GM12878 (cell line): ENCODE measurements at regions not wholly inside any gene's neighbourhood (a gene's known extent, or its start where the extent isn't known, plus 50 kb on each side); places are given as distances from the start of the nearest gene placed in this dataset.

Experiments used
- ATAC-seq: fragments of 200-7000 bp; cut with Tn5 transposase; 3 replicates; pipeline ENCODE4 v1.9.1; 2020; ENCODE audit warnings: mild to moderate bottlenecking, moderate library complexity
- BruUV-seq: library from RNA; stranded (reverse); fragments of 400-500 nt; replicated peaks from 2 replicates; lab custom pipeline; 2021; lab: Mats Ljungman, UMichigan
- CTCF ChIA-PET: fragments of 300-600 bp; sonication (Branson Sonifier 250); formaldehyde crosslinking; extraction: SDS; loops from one replicate; lab custom pipeline; 2021; ENCODE audit warnings: inconsistent platforms; lab: Yijun Ruan, JAX
- POLR2A ChIA-PET: fragments of 350-600 bp; formaldehyde crosslinking; extraction: SDS; loops from one replicate; lab custom pipeline; 2021; ENCODE audit warnings: inconsistent platforms; lab: Charles Lee
- RAD21 ChIA-PET: fragments of 300-600 bp; sonication (Branson Sonifier 250); formaldehyde crosslinking; loops from one replicate; lab custom pipeline; 2023; ENCODE audit warnings: antibody characterized with exemption; ENCODE audit not compliant: unreplicated experiment; lab: Charles Lee
- SMC1A ChIA-PET: fragments of 300-600 bp; sonication (Branson Sonifier 250); formaldehyde crosslinking; loops from one replicate; lab custom pipeline; 2023; ENCODE audit not compliant: unreplicated experiment, uncharacterized antibody; lab: Charles Lee
- DNase-seq: peaks from one replicate; pipeline ENCODE4 v3.0.0-alpha.2; 2011; ENCODE audit warnings: low read depth, low spot score
- FAIRE-seq: peaks from 3 replicates; lab custom pipeline; 2011; peaks lifted over from hg19 to GRCh38; lab: Jason Lieb, UNC
- H2AFZ ChIP-seq: 2 replicates; pipeline ENCODE4 v1.6.0; 2011; ENCODE audit warnings: low read depth, low read length, control low read depth; ENCODE audit not compliant: control insufficient read depth
- H3K27ac ChIP-seq: 2 replicates; pipeline ENCODE4 v1.5.1; 2011; ENCODE audit warnings: control low read depth; ENCODE audit not compliant: control insufficient read depth, insufficient read depth
- H3K27me3 ChIP-seq, 2 experiments: replicated peaks in 1 of 2; 2 replicates each; pipeline versions ENCODE4 v1.6.0 to v1.6.1; 2011; ENCODE audit warnings: low read length in 1 of 2; ENCODE audit not compliant: control insufficient read depth in 2 of 2, insufficient read depth in 2 of 2
- H3K36me3 ChIP-seq, 2 experiments: 2 replicates each; pipeline ENCODE4 v1.5.1; 2011; ENCODE audit warnings: low read length in 1 of 2; ENCODE audit not compliant: control insufficient read depth in 2 of 2, insufficient read depth in 2 of 2
- H3K4me1 ChIP-seq: 2 replicates; pipeline ENCODE4 v1.6.1; 2011; ENCODE audit warnings: mild to moderate bottlenecking, low read length, moderate library complexity, mixed read lengths; ENCODE audit not compliant: control insufficient read depth, insufficient read depth
- H3K4me2 ChIP-seq: 2 replicates; pipeline ENCODE4 v1.6.0; 2011; ENCODE audit warnings: control low read depth; ENCODE audit not compliant: control insufficient read depth, insufficient read depth
- H3K4me3 ChIP-seq: fragments of 200-600 bp; sonication (generic); 2 replicates; pipeline ENCODE4 v1.5.1; 2016
- H3K79me2 ChIP-seq: 2 replicates; pipeline ENCODE4 v1.6.0; 2011; ENCODE audit warnings: low read length; ENCODE audit not compliant: control insufficient read depth, insufficient read depth
- H3K9ac ChIP-seq: 2 replicates; pipeline ENCODE4 v1.8.0; 2011; ENCODE audit warnings: low read length, control low read depth, mixed read lengths; ENCODE audit not compliant: control insufficient read depth, insufficient read depth
- H3K9me3 ChIP-seq: replicated peaks from 3 replicates; pipeline ENCODE4 v1.5.1; 2011; ENCODE audit warnings: mild to moderate bottlenecking, low read length; ENCODE audit not compliant: control insufficient read depth, insufficient read depth
- H4K20me1 ChIP-seq: 2 replicates; pipeline ENCODE4 v1.6.0; 2011; ENCODE audit not compliant: control insufficient read depth, insufficient read depth
- BHLHE40 ChIP-seq, 2 experiments: fragments of 450-650 bp in 1 of 2; IDR thresholded peaks; 2 replicates each; pipeline ENCODE4 v1.6.1; 2011 to 2017; ENCODE audit warnings: low read depth in 2 of 2, borderline replicate concordance in 1 of 2, improper control_type of control experiment in 1 of 2, low read length in 1 of 2, mild to moderate bottlenecking in 1 of 2
- DPF2 ChIP-seq: fragments of 450-650 bp; IDR thresholded peaks from 2 replicates; pipeline ENCODE4 v1.6.1; 2017; ENCODE audit warnings: mild to moderate bottlenecking
- EP300 ChIP-seq, 2 experiments: fragments of 150-350 bp in 1 of 2; IDR thresholded peaks; 2 replicates each; pipeline ENCODE4 v1.6.1; 2011 to 2012; ENCODE audit warnings: low read depth in 2 of 2, low read length in 2 of 2, borderline replicate concordance in 1 of 2, improper control_type of control experiment in 1 of 2, inconsistent platforms in 1 of 2; ENCODE audit not compliant: control insufficient read depth in 1 of 2
- NFXL1 ChIP-seq: fragments of 450-650 bp; IDR thresholded peaks from 2 replicates; pipeline ENCODE4 v1.6.1; 2017; ENCODE audit warnings: antibody characterized with exemption, mild to moderate bottlenecking, borderline replicate concordance
- POLR2AphosphoS5 ChIP-seq: IDR thresholded peaks from 2 replicates; pipeline ENCODE4 v1.6.1; 2011; ENCODE audit warnings: mild to moderate bottlenecking, low read length, inconsistent platforms
- SIX5 ChIP-seq: IDR thresholded peaks from 2 replicates; pipeline ENCODE4 v1.6.1; 2011; ENCODE audit warnings: mild to moderate bottlenecking, low read depth, low read length, moderate library complexity; ENCODE audit not compliant: severe bottlenecking
- TCF12 ChIP-seq: IDR thresholded peaks from 2 replicates; pipeline ENCODE4 v1.6.1; 2011; ENCODE audit warnings: low read depth, mild to moderate bottlenecking, low read length
- ZNF384 ChIP-seq: IDR thresholded peaks from 2 replicates; pipeline ENCODE4 v1.6.1; 2012; ENCODE audit warnings: low read depth, mild to moderate bottlenecking, low read length, improper control_type of control experiment, borderline replicate concordance
- WGBS: methylation state at CpG from one replicate; pipeline ENCODE4 v1.1.6; 2016; ENCODE audit warnings: low lambda C conversion rate; ENCODE audit not compliant: insufficient replicate concordance, insufficient coverage; ENCODE audit errors: missing lambda C conversion rate; 5-methylcytosine and 5-hydroxymethylcytosine counted together
- in situ Hi-C: fragments of 300-500 bp; cut with MboI; formaldehyde crosslinking; loops from 9 replicates; pipeline ENCODE4 v1.14.3; 2018; ENCODE audit warnings: mixed read lengths
- intact Hi-C: fragments of 100-400 bp; cut with micrococcal nuclease; formaldehyde crosslinking; loops from one replicate; pipeline ENCODE4 v1.14.2; 2022; ENCODE audit not compliant: unreplicated experiment
- TF ChIP-seq, protein P1 (sequence below): fragments of 450-650 bp; IDR thresholded peaks from 2 replicates; pipeline ENCODE4 v1.6.1; 2018; ENCODE audit warnings: mild to moderate bottlenecking, low read depth, moderate library complexity; ENCODE audit not compliant: partially characterized antibody
- TF ChIP-seq, protein P2 (sequence below): IDR thresholded peaks from 2 replicates; pipeline ENCODE4 v1.6.1; 2011; ENCODE audit warnings: borderline replicate concordance, low read depth, mild to moderate bottlenecking, moderate library complexity, low read length; ENCODE audit not compliant: insufficient read depth, poor library complexity, severe bottlenecking
- TF ChIP-seq, protein P3 (sequence below): fragments of 450-650 bp; IDR thresholded peaks from 2 replicates; pipeline ENCODE4 v1.6.1; 2016; ENCODE audit warnings: mild to moderate bottlenecking, moderate library complexity, borderline replicate concordance
- TF ChIP-seq, protein P4 (sequence below): fragments of 450-650 bp; IDR thresholded peaks from 2 replicates; pipeline ENCODE4 v1.6.1; 2016; ENCODE audit warnings: mild to moderate bottlenecking

DNA sequence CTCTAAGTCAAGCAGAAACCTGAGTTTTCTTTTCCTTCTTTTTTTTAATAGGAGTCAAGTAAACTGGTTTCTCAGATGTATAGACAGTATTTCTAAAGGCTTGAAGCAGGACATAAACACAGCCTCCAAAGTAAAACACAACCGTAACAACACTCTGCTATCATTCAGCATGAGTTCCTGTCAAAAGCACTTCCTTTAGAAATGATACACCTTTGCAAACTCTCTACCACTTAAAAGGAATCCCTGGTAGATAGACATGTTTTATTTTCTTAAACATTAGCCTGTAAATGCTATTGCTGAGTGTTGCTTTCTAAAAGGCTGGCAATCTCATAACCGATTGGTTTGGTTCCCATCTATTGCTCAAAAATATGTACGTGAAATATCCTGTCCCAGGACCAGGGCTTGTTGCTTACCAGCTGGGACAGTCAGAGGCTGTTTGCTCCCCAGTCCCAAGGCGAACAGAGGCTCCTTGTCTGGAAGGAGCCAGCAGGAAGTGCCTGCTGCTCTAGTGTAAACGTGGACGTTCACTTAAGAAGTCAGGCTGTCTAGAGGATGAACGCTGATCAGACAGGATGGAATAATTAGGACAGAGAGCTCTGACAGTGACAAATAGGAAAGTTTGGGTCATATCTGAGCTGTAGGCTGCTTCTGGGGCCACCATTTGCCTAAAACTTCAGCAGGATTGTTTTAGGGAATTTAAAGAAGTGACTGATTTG is 173.9 kb upstream of the KLF3 start:
- no peaks in the 10 kb centered on the region for H4K20me1 ChIP-seq
- FAIRE-seq (no peak), ATAC-seq (no peak), DNase-seq (no peak)
- no peaks in the 10 kb centered on the region for H3K79me2 ChIP-seq
- BruUV-seq = no TSS peak
- no peaks in the 10 kb centered on the region for H3K4me1 ChIP-seq
- no peaks in the 10 kb centered on the region for H3K9me3 ChIP-seq
- H2AFZ ChIP-seq = no peak overlapping the region
- H3K4me3 ChIP-seq = no peak overlapping the region
- POLR2A ChIA-PET = no interaction called here
- no peak overlapping the region for H3K9ac ChIP-seq
- intact Hi-C loops = no loop called here
- H3K4me2 ChIP-seq = no peak overlapping the region
- TF ChIP-seq, protein P1, sequence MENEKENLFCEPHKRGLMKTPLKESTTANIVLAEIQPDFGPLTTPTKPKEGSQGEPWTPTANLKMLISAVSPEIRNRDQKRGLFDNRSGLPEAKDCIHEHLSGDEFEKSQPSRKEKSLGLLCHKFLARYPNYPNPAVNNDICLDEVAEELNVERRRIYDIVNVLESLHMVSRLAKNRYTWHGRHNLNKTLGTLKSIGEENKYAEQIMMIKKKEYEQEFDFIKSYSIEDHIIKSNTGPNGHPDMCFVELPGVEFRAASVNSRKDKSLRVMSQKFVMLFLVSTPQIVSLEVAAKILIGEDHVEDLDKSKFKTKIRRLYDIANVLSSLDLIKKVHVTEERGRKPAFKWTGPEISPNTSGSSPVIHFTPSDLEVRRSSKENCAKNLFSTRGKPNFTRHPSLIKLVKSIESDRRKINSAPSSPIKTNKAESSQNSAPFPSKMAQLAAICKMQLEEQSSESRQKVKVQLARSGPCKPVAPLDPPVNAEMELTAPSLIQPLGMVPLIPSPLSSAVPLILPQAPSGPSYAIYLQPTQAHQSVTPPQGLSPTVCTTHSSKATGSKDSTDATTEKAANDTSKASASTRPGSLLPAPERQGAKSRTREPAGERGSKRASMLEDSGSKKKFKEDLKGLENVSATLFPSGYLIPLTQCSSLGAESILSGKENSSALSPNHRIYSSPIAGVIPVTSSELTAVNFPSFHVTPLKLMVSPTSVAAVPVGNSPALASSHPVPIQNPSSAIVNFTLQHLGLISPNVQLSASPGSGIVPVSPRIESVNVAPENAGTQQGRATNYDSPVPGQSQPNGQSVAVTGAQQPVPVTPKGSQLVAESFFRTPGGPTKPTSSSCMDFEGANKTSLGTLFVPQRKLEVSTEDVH = no peak
- TF ChIP-seq EP300 (IDR thresholded peaks at IDR 0.05; ENCODE audit: borderline replicate concordance in 1 of 2, control insufficient read depth in 1 of 2, low read depth in 2 of 2, low read length in 2 of 2) (no peak), ZNF384 (no peak), SIX5 (no peak), NFXL1 (no peak), BHLHE40 (IDR thresholded peaks at IDR 0.05; ENCODE audit: borderline replicate concordance in 1 of 2, low read depth in 2 of 2, low read length in 1 of 2) (no peak), POLR2AphosphoS5 (no peak), TCF12 (no peak), DPF2 (no peak)
- TF ChIP-seq, protein P2, sequence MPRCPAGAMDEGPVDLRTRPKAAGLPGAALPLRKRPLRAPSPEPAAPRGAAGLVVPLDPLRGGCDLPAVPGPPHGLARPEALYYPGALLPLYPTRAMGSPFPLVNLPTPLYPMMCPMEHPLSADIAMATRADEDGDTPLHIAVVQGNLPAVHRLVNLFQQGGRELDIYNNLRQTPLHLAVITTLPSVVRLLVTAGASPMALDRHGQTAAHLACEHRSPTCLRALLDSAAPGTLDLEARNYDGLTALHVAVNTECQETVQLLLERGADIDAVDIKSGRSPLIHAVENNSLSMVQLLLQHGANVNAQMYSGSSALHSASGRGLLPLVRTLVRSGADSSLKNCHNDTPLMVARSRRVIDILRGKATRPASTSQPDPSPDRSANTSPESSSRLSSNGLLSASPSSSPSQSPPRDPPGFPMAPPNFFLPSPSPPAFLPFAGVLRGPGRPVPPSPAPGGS = no peak
- TF ChIP-seq, protein P3, sequence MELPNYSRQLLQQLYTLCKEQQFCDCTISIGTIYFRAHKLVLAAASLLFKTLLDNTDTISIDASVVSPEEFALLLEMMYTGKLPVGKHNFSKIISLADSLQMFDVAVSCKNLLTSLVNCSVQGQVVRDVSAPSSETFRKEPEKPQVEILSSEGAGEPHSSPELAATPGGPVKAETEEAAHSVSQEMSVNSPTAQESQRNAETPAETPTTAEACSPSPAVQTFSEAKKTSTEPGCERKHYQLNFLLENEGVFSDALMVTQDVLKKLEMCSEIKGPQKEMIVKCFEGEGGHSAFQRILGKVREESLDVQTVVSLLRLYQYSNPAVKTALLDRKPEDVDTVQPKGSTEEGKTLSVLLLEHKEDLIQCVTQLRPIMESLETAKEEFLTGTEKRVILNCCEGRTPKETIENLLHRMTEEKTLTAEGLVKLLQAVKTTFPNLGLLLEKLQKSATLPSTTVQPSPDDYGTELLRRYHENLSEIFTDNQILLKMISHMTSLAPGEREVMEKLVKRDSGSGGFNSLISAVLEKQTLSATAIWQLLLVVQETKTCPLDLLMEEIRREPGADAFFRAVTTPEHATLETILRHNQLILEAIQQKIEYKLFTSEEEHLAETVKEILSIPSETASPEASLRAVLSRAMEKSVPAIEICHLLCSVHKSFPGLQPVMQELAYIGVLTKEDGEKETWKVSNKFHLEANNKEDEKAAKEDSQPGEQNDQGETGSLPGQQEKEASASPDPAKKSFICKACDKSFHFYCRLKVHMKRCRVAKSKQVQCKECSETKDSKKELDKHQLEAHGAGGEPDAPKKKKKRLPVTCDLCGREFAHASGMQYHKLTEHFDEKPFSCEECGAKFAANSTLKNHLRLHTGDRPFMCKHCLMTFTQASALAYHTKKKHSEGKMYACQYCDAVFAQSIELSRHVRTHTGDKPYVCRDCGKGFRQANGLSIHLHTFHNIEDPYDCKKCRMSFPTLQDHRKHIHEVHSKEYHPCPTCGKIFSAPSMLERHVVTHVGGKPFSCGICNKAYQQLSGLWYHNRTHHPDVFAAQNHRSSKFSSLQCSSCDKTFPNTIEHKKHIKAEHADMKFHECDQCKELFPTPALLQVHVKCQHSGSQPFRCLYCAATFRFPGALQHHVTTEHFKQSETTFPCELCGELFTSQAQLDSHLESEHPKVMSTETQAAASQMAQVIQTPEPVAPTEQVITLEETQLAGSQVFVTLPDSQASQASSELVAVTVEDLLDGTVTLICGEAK = no peak
- TF ChIP-seq, protein P4, sequence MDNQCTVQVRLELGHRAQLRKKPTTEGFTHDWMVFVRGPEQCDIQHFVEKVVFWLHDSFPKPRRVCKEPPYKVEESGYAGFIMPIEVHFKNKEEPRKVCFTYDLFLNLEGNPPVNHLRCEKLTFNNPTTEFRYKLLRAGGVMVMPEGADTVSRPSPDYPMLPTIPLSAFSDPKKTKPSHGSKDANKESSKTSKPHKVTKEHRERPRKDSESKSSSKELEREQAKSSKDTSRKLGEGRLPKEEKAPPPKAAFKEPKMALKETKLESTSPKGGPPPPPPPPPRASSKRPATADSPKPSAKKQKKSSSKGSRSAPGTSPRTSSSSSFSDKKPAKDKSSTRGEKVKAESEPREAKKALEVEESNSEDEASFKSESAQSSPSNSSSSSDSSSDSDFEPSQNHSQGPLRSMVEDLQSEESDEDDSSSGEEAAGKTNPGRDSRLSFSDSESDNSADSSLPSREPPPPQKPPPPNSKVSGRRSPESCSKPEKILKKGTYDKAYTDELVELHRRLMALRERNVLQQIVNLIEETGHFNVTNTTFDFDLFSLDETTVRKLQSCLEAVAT = no peak
- TF ChIP-seq, all 136 proteins: peak for 0
- 72% methylated on average over 7 of the region's 7 CpGs for WGBS
- H3K36me3 ChIP-seq = no peaks in the 10 kb centered on the region
- no peak overlapping the region for H3K27ac ChIP-seq
- in situ Hi-C loops = no loop called here
- CTCF ChIA-PET = interaction anchor here (0.8 to 1.7 kb wide), 4 partner anchors 8 to 310 kb away, joined by 3 to 4 read pairs (median 4); no protein-coding TSS in a partner anchor
- H3K27me3 ChIP-seq = no peaks in the 10 kb centered on the region
- RAD21 ChIA-PET = no interaction called here
- SMC1A ChIA-PET = interaction anchor here (0.7 to 2.8 kb wide), 3 partner anchors 9 to 170 kb away, joined by 3 to 11 read pairs (median 4); no protein-coding TSS in a partner anchor
